ENCODE measurements at regions not wholly inside any gene's neighbourhood (a gene's known extent, or its start where the extent isn't known, plus 50 kb on each side); places are given as distances from the start of the nearest gene placed in this dataset.
"Not testable (repeated sequence)": the region's sequence is repeated elsewhere in the genome, so short reads cannot be mapped to it uniquely, and the experiment has no call there.

DNA sequence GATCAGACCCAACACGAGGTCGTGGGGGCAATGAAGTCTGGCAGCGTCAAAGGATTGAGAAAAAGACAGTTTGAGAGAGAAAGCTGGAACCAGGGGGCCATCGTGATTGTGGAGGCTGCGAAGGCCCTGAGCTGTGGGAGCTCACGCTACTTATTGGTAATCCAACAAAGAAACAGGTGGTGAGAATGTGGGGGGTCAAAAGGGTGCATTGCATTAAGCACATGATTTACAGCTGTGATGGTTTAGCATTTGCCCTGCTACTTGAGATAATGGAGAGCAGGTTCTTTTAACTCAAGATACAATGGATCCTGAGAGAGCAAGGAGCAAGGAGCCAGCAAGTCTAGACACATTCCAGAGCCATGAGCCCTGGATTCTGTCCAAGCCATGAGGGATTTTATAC lies 276.8 kb upstream of the RRP15 start:
- not testable (repeated sequence) for DNase-seq (ENCODE audit: low read depth, low spot score); H3K4me3 ChIP-seq (ENCODE audit: low read length)

DNA sequence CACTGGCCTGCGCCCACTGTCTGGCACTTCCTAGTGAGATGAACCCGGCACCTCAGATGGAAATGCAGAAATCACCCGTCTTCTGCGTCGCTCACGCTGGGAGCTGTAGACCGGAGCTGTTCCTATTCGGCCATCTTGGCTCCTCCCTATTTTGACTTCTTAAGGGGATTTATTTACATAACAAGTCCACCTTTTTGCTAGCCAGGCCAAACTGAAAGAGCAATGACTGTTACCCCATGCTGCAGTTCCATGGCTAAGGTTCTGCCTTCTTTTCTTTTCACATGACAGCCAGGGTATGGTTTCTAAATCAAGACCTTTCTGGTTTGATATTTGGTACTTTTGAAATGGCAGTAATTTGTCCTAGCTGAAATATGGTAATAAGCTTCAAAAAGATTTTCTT lies 270.0 kb upstream of the RRP15 start:
- not testable (repeated sequence) for DNase-seq (ENCODE audit: low read depth, low spot score); H3K4me3 ChIP-seq (ENCODE audit: low read length)

DNA sequence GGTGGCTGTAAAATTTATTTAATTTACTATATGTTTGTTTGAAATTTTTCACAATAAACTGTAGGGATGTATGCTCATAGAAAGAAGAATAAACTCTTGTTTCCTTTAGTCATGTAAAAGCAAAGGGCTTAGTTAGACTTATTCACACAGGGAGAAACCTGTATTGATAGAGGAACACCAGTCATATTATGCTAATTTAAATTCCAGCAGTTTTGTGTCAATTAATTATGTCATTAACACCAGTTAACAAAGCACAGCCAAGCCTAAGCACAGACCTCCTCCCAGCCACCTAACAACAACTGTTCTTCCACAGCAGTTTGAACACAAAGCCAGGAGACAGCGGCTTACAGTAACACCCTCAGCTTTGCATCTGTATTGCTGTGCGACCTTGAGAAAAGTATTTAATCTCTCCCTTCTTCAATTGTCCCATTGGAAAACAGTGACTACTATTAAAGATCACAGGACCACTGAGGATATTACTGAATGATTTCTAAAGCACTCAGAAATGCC lies 260.8 kb upstream of the RRP15 start:
- no peak overlapping the region for H3K4me3 ChIP-seq (ENCODE audit: low read length)
- DNase-seq (ENCODE audit: low read depth, low spot score) = no peak

DNA sequence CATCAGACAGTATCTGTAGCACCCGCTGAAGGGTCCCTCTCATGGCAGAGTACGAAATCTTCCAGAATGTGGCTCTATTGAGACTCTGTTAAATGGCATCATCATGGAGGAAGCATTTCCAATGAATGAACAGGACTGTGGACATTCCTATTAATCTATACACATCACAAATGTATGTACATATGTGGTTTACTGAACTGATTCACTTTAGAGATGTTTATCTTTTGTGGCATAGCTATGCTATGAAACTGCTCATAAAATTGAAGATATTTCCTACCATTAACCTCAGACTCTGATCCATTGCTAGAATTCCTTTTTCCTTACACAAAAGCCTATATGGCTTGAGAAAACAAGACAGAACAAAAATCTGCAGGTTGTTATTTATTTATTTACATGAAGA lies 259.6 kb upstream of the RRP15 start:
- H3K4me3 ChIP-seq (ENCODE audit: low read length) = no peak overlapping the region
- no peak for DNase-seq (ENCODE audit: low read depth, low spot score)

DNA sequence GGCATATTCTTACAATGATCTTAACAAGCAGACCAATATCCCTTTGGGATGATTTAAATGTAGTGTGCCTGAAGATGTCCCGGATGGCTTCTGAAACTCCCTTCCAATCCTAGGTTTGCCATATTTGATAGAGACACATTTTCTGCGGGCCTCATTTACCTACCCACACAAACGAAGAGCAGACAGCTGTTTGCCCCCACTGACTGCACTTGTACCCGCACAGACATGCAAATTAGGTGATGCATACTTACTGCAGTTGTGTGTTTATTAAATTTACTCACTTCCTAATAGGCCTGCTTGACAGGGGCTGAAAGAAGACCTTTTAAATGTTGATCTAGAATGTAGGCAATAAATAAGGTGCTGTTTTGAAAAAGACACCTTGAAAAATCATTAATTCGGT lies 257.9 kb upstream of the RRP15 start:
- DNase-seq (ENCODE audit: low read depth, low spot score) = no peak

DNA sequence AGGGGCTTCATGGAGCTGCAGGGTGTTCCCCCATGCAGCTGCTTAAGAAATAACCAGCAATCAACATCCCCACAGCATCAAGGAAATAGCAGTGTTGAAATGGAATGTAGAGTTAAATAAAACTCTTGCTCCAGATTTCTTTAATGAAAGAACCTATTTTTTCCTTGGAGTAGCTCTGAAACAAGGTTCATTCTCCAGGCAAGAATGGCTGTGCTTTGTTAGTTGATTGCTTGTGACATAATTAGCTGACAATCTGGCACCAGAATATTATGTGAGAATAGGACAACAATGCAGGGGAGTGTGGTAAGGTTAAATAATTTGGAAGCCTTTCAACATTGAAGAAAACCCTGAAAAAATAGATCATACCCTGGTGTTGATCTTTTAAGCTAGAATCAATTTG lies 254.2 kb upstream of the RRP15 start:
- DNase-seq (ENCODE audit: low read depth, low spot score) = no peak
- no peak overlapping the region for H3K4me3 ChIP-seq (ENCODE audit: low read length)

More for the DNA sequence above, 257.9 kb upstream of the RRP15 start:
- H3K4me3 ChIP-seq (ENCODE audit: low read length) = no peak overlapping the region

DNA sequence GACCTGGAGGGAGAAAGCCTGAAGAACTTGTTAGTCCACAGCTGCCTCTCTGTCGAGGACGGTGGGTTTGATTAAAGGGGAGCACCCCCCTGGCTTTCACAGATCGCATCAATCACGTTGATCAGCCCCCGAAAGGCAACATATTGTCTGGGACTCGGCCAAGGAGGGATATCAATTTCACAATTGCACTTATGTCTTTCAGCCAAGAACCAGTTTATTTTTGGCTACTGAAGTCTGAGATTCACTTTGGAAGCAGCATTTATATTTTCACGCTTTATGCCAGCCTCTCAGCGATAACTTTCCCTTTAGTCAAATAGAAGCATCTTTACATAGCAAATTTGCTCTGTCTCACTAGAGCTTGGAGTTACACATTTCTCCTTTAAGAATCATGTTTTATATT lies 253.2 kb upstream of the RRP15 start:
- no peak overlapping the region for H3K4me3 ChIP-seq (ENCODE audit: low read length)
- DNase-seq (ENCODE audit: low read depth, low spot score) = no peak

DNA sequence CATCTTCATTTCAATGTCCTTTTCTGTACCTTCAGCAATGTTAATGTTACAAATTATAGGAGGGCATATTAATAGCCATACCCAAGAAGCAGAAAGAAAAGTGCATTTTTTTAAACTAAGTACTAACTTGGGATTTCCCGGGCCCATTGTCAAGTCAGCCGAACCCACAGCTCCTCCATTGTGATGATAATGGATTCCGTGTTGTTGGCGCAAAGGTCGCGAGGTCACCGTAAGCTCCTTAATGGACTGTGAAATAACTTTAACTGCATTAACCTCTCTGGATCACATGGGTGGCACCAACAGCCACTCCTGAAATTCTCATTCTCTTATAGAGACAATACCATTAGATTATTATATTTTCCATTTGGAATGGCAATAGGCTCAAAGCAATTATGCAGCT lies 250.6 kb upstream of the RRP15 start:
- H3K4me3 ChIP-seq (ENCODE audit: low read length) = no peak overlapping the region
- DNase-seq (ENCODE audit: low read depth, low spot score) = no peak

DNA sequence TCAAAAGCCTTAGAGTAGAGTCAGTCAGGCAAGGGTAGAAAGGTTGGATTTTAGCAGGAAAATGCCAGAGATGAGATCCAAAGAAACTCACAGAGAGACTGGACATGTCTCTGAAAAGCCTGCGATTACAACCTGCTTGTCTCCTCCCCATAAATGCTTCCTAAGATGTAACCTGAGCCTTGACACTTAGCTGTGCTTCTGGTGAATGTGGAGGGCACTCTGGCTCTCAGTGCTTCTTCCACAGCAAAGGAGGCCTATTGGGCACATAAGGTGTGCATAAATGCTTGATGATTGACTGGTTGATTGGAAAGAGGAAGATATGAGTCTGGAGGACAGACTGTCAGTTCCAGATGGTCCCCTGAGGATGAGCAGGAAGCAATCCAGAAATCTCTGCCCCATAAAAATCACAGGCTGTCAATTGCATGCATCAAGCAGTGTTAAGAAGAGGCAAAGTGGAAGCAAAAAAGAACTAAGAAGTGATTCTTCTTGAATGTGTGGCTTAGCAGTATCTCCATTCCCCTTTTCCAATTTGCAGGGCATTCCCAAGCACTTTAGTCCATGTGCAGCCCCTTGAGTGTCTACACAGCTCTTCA lies 236.2 kb upstream of the RRP15 start:
- DNase-seq (ENCODE audit: low read depth, low spot score) = no peak
- H3K4me3 ChIP-seq (ENCODE audit: low read length) = no peak overlapping the region

DNA sequence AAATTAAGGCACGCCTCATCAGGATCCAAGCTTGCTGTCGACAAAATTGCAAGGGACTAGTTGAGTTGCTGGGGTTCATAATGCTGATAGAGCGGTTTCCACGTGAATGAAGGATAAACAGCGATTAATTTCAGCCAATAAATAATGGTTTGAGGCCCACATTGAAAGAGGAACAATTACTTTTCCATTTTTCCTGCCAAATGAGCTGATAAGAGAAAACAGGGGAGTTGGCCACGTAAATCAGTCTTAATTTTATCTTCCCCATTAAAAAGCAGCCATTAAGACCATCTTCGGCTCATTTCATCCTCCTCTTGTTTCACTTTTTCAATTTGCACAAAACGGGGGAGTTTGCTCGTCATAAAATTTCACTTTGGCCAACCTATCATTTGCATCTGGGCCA lies 235.5 kb upstream of the RRP15 start:
- DNase-seq (ENCODE audit: low read depth, low spot score) = no peak
- H3K4me3 ChIP-seq (ENCODE audit: low read length) = no peak overlapping the region

DNA sequence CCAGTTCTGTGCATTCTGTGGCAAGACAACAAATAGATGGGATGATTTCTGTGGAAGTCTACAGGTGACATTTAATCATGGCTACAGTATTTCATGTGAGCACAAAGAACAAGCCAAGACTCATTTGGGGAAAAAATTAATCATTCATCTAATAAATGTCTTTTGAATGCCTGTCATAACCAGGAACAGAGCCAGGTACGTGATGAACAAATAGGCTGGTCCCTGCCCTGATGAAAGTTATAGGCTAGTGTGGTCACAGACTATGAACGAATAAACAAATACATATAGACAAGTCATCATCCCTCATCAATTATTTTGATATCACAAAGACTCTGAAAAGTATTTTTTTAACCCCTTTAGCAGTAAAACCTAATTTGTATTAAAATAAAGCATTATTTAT lies 226.4 kb upstream of the RRP15 start:
- no peak overlapping the region for H3K4me3 ChIP-seq (ENCODE audit: low read length)
- no peak for DNase-seq (ENCODE audit: low read depth, low spot score)

DNA sequence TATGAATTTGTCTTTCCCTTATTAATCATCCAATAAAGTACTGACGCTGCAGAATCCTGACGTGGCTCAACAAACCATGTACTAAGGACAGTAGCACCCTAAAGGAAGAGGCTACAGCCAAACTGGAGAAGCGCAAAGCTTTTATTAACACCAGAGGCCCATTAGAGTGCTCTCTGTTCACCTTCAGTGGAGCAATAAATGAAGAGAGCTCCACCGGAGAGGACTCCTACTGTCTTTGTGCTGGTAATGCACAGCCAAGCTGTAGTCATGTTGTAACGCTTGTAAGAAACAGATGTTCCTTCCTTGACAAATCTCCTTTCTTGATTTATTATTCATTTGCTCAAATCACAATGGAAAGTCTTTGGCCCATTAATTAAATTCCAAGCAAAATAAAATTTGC lies 220.7 kb upstream of the RRP15 start:
- DNase-seq (ENCODE audit: low read depth, low spot score) = no peak

DNA sequence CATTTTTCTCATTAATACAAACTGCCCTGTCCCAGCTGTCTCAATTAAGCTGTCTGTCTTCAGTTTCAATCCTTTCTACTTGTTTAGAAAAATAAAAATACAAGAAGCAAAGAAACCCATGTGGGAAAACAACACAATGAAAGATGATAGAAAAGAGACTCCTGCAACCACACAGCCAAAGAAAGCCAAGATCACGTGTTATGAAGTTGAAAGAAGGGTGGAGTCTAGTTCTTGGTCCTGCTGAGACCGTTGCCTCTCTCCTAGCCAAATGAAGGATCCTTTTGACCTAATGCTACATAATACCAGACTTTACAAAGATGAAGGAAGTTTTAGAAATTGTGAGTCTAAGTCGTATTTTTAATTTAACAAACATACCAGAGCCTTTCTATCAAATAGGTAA lies 218.8 kb upstream of the RRP15 start:
- DNase-seq (ENCODE audit: low read depth, low spot score) = no peak
- no peak overlapping the region for H3K4me3 ChIP-seq (ENCODE audit: low read length)

More for the DNA sequence above, 220.7 kb upstream of the RRP15 start:
- H3K4me3 ChIP-seq (ENCODE audit: low read length) = no peak overlapping the region

DNA sequence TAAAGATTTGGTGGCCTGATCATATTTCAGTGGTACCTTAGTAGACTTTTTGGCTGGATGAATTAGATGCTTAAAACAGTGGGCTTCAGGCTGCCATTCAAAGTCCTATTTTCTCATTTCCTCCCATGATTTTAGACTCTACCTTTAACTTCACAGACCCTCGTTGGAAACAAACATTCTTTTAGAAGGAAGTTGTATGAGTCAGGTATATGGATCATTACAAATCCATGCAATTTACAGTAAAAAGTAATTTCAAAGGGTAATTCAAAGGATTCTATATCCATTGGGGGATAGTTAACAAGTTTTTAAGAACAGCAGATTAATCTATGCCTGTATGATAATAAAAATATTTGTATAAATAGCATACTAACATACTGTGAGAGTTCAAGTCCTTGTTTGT lies 216.9 kb upstream of the RRP15 start:
- no peak overlapping the region for H3K4me3 ChIP-seq (ENCODE audit: low read length)
- DNase-seq (ENCODE audit: low read depth, low spot score) = no peak

DNA sequence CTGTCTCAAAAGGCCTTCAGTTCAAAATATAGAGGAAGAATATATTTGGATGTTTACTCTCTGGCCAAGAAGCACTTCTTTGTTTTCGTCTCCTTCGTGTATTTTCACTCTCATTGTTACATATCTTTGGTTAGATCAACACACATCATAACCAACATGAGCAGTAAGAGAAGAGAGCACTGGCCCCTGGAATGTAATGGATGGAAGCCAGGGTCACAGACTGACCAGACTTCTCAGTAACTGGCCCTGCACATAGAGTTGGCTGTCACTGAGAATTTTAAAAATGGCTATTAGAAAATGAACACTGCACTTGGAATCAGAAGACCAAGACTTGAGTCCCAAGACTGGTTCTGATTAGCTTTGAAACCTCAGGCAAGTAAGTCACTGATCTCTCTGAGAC lies 215.9 kb upstream of the RRP15 start:
- no peak overlapping the region for H3K4me3 ChIP-seq (ENCODE audit: low read length)
- no peak for DNase-seq (ENCODE audit: low read depth, low spot score)

DNA sequence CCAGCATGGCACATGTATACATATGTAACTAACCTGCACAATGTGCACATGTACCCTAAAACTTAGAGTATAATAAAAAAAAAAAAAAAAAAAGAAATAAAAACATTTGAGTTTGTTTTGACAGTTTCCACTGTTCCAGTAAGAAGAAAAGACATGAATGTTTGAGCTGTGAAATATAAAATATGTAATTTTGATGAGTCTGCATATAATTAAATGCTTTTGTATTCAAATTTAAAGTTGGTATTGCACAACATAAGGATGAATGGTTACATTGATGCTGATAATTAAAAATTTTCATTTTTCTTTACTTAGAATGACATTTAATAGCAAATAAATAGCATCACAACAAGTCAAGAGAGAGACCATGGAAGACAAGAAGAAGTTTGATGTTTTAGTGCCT lies 212.0 kb upstream of the RRP15 start:
- H3K4me3 ChIP-seq (ENCODE audit: low read length) = no peak overlapping the region

DNA sequence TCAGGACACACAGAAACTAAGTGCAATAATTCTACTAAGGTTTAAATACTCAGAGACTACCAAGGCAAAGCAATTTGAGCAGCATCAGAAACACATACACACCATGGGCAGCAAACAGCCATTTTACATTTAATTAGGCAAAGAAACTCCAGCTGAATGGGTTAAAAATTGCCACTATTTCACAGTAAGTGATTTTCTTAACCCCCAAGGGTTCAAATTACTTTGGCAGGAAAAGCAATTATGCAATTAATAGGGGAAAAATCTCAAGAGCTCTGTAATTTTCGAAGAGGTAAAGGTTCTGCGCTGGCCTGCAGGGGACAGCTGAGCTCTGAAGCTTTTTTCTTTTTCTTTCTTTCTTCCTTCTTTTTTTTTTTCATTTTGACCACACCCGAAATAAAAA lies 206.2 kb upstream of the RRP15 start:
- no peak for DNase-seq (ENCODE audit: low read depth, low spot score)
- H3K4me3 ChIP-seq (ENCODE audit: low read length) = no peak overlapping the region

More for the DNA sequence above, 212.0 kb upstream of the RRP15 start:
- DNase-seq (ENCODE audit: low read depth, low spot score) = no peak

DNA sequence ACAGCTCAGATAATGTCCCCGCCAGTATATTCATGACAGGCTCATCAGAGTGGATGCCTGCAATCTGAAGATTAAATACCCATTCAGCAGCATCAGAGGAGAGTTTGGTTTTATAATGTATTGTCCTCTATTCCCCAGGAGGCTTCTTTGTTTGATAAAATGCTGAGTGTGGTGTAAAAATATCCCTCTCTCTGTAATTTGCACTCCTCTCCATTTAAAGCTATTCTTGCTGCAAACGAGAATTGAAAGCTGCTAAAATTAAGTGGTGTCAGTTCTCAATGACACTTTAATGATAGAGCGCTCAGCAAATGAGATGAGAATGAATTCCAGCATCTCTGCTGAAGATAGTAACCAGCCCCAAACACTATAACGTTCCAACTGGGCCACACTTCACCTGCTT lies 205.7 kb upstream of the RRP15 start:
- no peak overlapping the region for H3K4me3 ChIP-seq (ENCODE audit: low read length)
- DNase-seq (ENCODE audit: low read depth, low spot score) = no peak

DNA sequence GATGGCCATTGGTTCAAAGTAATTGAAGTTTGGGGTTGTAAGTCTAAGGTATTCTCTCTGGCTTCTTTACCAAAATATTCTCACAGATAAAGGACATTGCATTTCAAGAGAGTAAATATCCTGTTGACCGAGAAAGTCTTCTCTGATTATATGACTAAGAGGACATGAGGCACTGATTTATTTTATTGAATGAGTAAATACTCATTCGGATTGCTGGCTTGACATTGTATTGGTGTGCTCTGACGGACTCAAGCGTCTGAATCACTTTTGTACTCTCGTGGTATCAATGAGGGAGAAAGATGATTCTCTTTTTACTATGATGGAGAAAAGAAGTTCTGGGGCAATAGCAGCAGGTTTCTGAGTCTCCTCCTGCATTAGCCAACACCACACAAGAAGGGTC lies 205.3 kb upstream of the RRP15 start:
- H3K4me3 ChIP-seq (ENCODE audit: low read length) = no peak overlapping the region
- no peak for DNase-seq (ENCODE audit: low read depth, low spot score)

DNA sequence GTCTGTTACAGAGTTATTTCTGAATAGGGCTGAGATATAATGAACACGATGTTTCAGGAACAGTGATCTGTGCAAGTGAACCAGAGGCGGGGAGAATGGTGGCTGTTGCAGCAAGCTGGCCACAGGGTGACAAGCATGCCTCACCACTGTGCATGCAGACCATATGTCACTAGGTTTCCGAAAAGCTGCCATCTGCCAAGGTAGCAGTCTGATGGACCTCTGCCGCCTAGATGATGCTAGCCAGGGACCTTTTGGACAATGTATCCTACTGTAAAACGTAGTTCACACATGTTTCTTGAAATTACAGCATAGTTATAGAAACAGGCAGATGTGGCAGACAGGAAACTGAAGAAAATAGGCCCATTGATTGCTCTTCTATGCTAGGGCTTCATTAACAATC lies 204.2 kb upstream of the RRP15 start:
- DNase-seq (ENCODE audit: low read depth, low spot score) = no peak
- no peak overlapping the region for H3K4me3 ChIP-seq (ENCODE audit: low read length)

DNA sequence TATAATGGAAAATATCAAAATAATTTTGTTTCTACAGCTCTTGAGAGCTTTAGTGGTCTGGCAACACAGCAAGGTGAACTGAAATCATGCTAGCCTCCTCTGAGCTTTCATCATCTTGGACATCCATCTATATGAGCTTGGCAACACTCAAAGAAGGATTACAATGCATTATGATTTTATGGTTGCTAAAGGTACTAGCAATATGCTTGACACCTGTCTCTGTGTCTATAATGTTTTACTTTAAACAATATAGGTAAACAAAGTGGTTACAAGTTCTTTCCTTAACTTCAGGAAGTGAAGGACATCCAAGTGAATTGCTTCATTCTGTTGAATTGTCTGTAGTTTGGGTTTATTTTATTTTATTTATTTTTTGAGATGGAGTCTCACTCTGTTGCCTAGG lies 203.7 kb upstream of the RRP15 start:
- no peak for DNase-seq (ENCODE audit: low read depth, low spot score)
- no peak overlapping the region for H3K4me3 ChIP-seq (ENCODE audit: low read length)

DNA sequence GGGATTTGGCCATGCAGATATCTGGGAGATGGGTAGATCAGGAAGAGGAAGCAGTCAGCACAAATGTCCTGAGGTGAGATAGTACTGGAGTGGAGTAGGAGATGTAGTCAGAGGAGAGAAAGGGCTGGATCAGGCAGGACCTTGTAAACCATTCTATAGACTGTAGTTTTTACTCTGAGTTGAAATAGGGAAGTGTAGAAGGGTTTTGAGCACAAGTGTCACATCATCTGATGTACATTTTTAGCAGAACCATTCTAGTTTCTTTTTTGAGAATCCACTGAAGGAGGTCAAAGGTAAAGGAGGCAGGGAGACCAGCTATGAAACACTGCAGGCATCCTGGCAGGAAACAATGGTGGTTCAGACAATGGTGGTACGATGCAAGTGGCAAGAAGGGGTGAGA lies 194.6 kb upstream of the RRP15 start:
- DNase-seq (ENCODE audit: low read depth, low spot score) = no peak
- no peak overlapping the region for H3K4me3 ChIP-seq (ENCODE audit: low read length)

Measured in Jurkat, Clone E6-1 (cell line).